ENCODE measurements at regions not wholly inside any gene's neighbourhood (a gene's known extent, or its start where the extent isn't known, plus 50 kb on each side); places are given as distances from the start of the nearest gene placed in this dataset.

DNA sequence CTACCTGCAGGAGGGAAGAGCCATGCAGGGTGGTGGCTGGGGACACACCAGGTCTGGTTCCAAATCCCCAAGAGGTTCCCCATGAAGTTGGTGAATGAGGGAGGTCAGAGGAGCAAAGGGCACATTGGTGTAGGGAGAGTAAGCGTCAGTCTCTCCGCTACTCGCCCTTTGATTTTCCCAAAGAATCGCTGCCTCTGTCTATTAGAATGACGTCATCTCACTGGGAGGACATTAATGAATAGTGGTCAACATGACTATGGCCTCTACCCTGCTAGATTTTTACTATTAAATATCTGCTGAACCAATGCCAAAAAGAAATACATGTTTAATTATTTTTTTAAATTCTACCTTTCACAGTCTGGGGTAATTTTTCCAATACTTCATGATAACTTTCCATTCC is 109.6 kb upstream of the SNTG2 start:
- no peak overlapping the region for H2AFZ ChIP-seq (ENCODE audit: low read length)
- TF ChIP-seq ATF7 (IDR thresholded peaks at IDR 0.05) (peak; percentile 99), ATF7 (CRISPR knock-in tag; IDR thresholded peaks at IDR 0.05) (no peak), CREB1 (IDR thresholded peaks at IDR 0.05) (peak; percentile 93), CREB1 (CRISPR knock-in tag; IDR thresholded peaks at IDR 0.05) (no peak), CBFB (CRISPR knock-in tag; IDR thresholded peaks at IDR 0.05) (no peak)
- no peaks in the 10 kb centered on the region for H3K9me3 ChIP-seq (ENCODE audit: low read length)
- H3K27me3 ChIP-seq (ENCODE audit: control insufficient read depth in 1 of 2, insufficient read depth in 2 of 2, low read length in 2 of 2) = peaks cover 0 to 4% of the 10 kb centered on the region in 2 experiments; a peak in 3 of 5 replicates
- intact Hi-C loops (cut with micrococcal nuclease; ENCODE audit: unreplicated experiment) (no loop called here), in situ Hi-C loops (cut with HindIII; ENCODE audit: extremely low pct_ligation_motif_present, low pct_unique_long_range_greater_than_20kb) (no loop called here)
- H3K4me2 ChIP-seq (ENCODE audit: low read depth, low read length) = no peak overlapping the region
- no peaks in the 10 kb centered on the region for H4K20me1 ChIP-seq (ENCODE audit: insufficient read depth, low read length)
- no TSS peak for BruUV-seq (replicated peaks)
- POLR2A ChIA-PET = no interaction called here
- ATAC-seq (no peak), FAIRE-seq (no peak), DNase-seq (ENCODE audit: low spot score) (no peak)
- WGBS (ENCODE audit: low lambda C conversion rate) = 14% methylated on average over 5 of the region's 5 CpGs
- H3K4me3 ChIP-seq (replicated peaks in 1 of 3; ENCODE audit: insufficient read depth in 1 of 3, low read depth in 2 of 3, low read length in 3 of 3) = no peak overlapping the region
- CTCF ChIA-PET (ENCODE audit: low intra/inter-chr PET ratio, low total read pairs) = no interaction called here
- no peak overlapping the region for H3K27ac ChIP-seq (ENCODE audit: extremely low read length, insufficient read depth, low read length)
- no peak overlapping the region for H3K9ac ChIP-seq (ENCODE audit: insufficient read depth, low read depth, low read length)
- no peaks in the 10 kb centered on the region for H3K4me1 ChIP-seq (ENCODE audit: insufficient read depth, low read length)
- no peaks in the 10 kb centered on the region for H3K79me2 ChIP-seq (ENCODE audit: insufficient read depth, low read length)
- H3K36me3 ChIP-seq (replicated peaks in 1 of 2; ENCODE audit: control insufficient read depth in 1 of 2, insufficient read depth in 2 of 2, low read length in 2 of 2) = no peaks in the 10 kb centered on the region

DNA sequence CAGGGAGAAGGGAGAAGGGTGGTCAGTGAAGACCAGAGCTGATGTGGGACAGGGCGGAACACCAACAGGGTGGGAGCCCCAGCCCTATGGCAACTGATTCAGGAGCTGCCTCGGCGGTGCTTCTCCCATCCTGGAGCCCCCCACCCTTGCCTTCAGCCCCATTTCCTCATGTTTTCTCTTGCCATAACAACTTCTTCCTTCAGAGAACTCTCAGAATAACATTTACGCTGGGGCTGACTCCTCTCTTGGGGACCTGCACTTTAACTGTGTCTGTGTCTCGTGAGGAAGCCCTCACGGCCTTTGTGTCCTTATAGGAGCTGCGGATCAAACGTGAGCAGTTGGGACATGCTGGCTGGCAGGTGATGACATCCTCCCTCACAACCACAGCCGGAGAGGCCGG is 116.4 kb upstream of the SNTG2 start:
- no peak overlapping the region for H3K4me3 ChIP-seq (replicated peaks in 1 of 3; ENCODE audit: insufficient read depth in 1 of 3, low read depth in 2 of 3, low read length in 3 of 3)
- no peak overlapping the region for H3K9ac ChIP-seq (ENCODE audit: insufficient read depth, low read depth, low read length)
- ChIA-PET CTCF (ENCODE audit: low intra/inter-chr PET ratio, low total read pairs) (no interaction called here), POLR2A (no interaction called here)
- no peak for DNase-seq (ENCODE audit: low spot score)
- ATAC-seq = no peak
- peaks cover 1 to 33% of the 10 kb centered on the region in 2 experiments; a peak in 3 of 5 replicates for H3K27me3 ChIP-seq (ENCODE audit: control insufficient read depth in 1 of 2, insufficient read depth in 2 of 2, low read length in 2 of 2)
- no TSS peak for BruUV-seq (replicated peaks)
- 9% methylated on average over 10 of the region's 10 CpGs for WGBS (ENCODE audit: low lambda C conversion rate)
- H3K4me1 ChIP-seq (ENCODE audit: insufficient read depth, low read length) = no peaks in the 10 kb centered on the region
- no peaks in the 10 kb centered on the region for H3K36me3 ChIP-seq (replicated peaks in 1 of 2; ENCODE audit: control insufficient read depth in 1 of 2, insufficient read depth in 2 of 2, low read length in 2 of 2)
- no peak for FAIRE-seq
- H3K27ac ChIP-seq (ENCODE audit: extremely low read length, insufficient read depth, low read length) = no peak overlapping the region
- H4K20me1 ChIP-seq (ENCODE audit: insufficient read depth, low read length) = no peaks in the 10 kb centered on the region
- no peaks in the 10 kb centered on the region for H3K9me3 ChIP-seq (ENCODE audit: low read length)
- in situ Hi-C loops (cut with HindIII; ENCODE audit: extremely low pct_ligation_motif_present, low pct_unique_long_range_greater_than_20kb) (no loop called here), intact Hi-C loops (cut with micrococcal nuclease; ENCODE audit: unreplicated experiment) (no loop called here)
- TF ChIP-seq ZNF10 (CRISPR knock-in tag; IDR thresholded peaks at IDR 0.05; ENCODE audit: borderline replicate concordance, low read depth) (no peak), KLF15 (CRISPR knock-in tag; IDR thresholded peaks at IDR 0.05; ENCODE audit: borderline replicate concordance) (no peak), ZNF670 (CRISPR knock-in tag; IDR thresholded peaks at IDR 0.05; ENCODE audit: borderline replicate concordance) (no peak), SNAI1 (CRISPR knock-in tag; IDR thresholded peaks at IDR 0.05; ENCODE audit: borderline replicate concordance) (no peak)
- TF ChIP-seq, protein P1, sequence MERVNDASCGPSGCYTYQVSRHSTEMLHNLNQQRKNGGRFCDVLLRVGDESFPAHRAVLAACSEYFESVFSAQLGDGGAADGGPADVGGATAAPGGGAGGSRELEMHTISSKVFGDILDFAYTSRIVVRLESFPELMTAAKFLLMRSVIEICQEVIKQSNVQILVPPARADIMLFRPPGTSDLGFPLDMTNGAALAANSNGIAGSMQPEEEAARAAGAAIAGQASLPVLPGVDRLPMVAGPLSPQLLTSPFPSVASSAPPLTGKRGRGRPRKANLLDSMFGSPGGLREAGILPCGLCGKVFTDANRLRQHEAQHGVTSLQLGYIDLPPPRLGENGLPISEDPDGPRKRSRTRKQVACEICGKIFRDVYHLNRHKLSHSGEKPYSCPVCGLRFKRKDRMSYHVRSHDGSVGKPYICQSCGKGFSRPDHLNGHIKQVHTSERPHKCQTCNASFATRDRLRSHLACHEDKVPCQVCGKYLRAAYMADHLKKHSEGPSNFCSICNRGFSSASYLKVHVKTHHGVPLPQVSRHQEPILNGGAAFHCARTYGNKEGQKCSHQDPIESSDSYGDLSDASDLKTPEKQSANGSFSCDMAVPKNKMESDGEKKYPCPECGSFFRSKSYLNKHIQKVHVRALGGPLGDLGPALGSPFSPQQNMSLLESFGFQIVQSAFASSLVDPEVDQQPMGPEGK (CRISPR knock-in tag; IDR thresholded peaks at IDR 0.05) = no peak
- no peak overlapping the region for H2AFZ ChIP-seq (ENCODE audit: low read length)
- H3K79me2 ChIP-seq (ENCODE audit: insufficient read depth, low read length) = no peaks in the 10 kb centered on the region
- no peak overlapping the region for H3K4me2 ChIP-seq (ENCODE audit: low read depth, low read length)
